ENCODE measurements at regions not wholly inside any gene's neighbourhood (a gene's known extent, or its start where the extent isn't known, plus 50 kb on each side); places are given as distances from the start of the nearest gene placed in this dataset.

DNA sequence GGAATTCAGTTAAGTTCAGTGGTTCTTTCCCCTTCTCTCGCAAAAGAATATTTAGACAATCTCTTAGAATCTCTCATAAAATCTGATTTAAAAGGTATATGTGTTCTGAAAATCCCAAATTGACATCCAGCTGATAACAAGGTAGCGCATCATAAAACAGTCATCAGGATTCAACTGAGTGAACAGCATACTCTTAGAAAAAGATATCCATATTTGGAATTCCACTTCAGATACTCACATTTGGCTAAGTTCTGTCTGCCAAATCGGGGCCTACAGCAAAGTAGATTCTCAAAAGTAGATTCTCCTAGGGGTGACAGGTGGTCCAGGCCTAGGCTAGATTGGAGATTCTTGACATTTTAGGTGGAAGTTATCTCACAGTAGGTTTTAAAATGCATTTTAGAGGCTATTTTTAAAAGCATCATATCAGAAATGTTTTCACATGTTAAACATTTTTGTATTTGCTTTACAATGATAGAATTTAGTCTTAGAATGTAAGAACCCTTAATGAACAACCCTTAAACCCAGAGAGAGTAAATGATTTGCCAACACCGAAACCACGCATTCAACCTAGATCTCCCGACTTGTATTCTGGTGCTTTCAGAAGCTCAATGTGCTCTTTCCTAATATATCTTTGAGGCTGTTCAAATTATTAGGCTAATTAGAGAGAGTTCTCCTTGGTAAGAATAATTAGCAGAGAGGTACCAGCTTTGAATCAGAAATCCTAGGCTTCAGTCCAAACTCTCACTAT, 318.9 kb downstream of the LMO4 start:
- Histone ChIP-seq H4K20me1 (ENCODE audit: insufficient read depth, low read length) (peaks cover 4% of the 10 kb centered on the region; the same call in 1 of the 2 replicates), H2AFZ (ENCODE audit: low read length) (no peak overlapping the region), H3K4me1 (ENCODE audit: insufficient read depth, low read length, poor library complexity, severe bottlenecking) (no peaks in the 10 kb centered on the region), H3K36me3 (ENCODE audit: insufficient read depth, low read length) (no peaks in the 10 kb centered on the region), H3K9me3 (ENCODE audit: low read length) (no peaks in the 10 kb centered on the region), H3K4me2 (ENCODE audit: low read length) (no peak overlapping the region), H3K9me2 (ENCODE audit: insufficient read depth, low read length) (no peaks in the 10 kb centered on the region), H3K79me2 (ENCODE audit: insufficient read depth, low read depth, low read length) (no peaks in the 10 kb centered on the region), H3K4me3 (ENCODE audit: low read depth, low read length, poor library complexity, severe bottlenecking) (no peak overlapping the region), H3K27ac (ENCODE audit: low read depth, low read length, poor library complexity, severe bottlenecking) (no peak overlapping the region)
- no peak for DNase-seq (ENCODE audit: low spot score)
- BruUV-seq (replicated peaks): no TSS peak
- ChIA-PET POLR2A (no interaction called here), CTCF (ENCODE audit: unreplicated experiment) (no interaction called here)
- intact Hi-C loops (cut with micrococcal nuclease; ENCODE audit: unreplicated experiment): no loop called here
- TF ChIP-seq EZH2phosphoT487 (IDR thresholded peaks at IDR 0.05; ENCODE audit: borderline replicate concordance, low read depth, low read length): no peak
- TF ChIP-seq, protein P1, sequence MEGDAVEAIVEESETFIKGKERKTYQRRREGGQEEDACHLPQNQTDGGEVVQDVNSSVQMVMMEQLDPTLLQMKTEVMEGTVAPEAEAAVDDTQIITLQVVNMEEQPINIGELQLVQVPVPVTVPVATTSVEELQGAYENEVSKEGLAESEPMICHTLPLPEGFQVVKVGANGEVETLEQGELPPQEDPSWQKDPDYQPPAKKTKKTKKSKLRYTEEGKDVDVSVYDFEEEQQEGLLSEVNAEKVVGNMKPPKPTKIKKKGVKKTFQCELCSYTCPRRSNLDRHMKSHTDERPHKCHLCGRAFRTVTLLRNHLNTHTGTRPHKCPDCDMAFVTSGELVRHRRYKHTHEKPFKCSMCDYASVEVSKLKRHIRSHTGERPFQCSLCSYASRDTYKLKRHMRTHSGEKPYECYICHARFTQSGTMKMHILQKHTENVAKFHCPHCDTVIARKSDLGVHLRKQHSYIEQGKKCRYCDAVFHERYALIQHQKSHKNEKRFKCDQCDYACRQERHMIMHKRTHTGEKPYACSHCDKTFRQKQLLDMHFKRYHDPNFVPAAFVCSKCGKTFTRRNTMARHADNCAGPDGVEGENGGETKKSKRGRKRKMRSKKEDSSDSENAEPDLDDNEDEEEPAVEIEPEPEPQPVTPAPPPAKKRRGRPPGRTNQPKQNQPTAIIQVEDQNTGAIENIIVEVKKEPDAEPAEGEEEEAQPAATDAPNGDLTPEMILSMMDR (conservative IDR thresholded peaks at IDR 0.05; ENCODE audit: low read length): no peak

- Histone ChIP-seq H2AFZ (ENCODE audit: low read length) (no peak overlapping the region), H3K9me3 (ENCODE audit: low read length) (no peaks in the 10 kb centered on the region), H3K9me2 (ENCODE audit: insufficient read depth, low read length) (no peaks in the 10 kb centered on the region), H3K27ac (ENCODE audit: low read depth, low read length, poor library complexity, severe bottlenecking) (no peak overlapping the region), H3K4me1 (ENCODE audit: insufficient read depth, low read length, poor library complexity, severe bottlenecking) (no peaks in the 10 kb centered on the region), H3K4me3 (ENCODE audit: low read depth, low read length, poor library complexity, severe bottlenecking) (no peak overlapping the region), H4K20me1 (ENCODE audit: insufficient read depth, low read length) (peaks cover 4% of the 10 kb centered on the region; the same call in 1 of the 2 replicates), H3K4me2 (ENCODE audit: low read length) (no peak overlapping the region), H3K79me2 (ENCODE audit: insufficient read depth, low read depth, low read length) (no peaks in the 10 kb centered on the region), H3K36me3 (ENCODE audit: insufficient read depth, low read length) (no peaks in the 10 kb centered on the region)
- POLR2A ChIA-PET: no interaction called here
- TF ChIP-seq EZH2phosphoT487 (IDR thresholded peaks at IDR 0.05; ENCODE audit: borderline replicate concordance, low read depth, low read length): no peak
- TF ChIP-seq, protein P1 (conservative IDR thresholded peaks at IDR 0.05; ENCODE audit: low read length): no peak
- intact Hi-C loops (cut with micrococcal nuclease; ENCODE audit: unreplicated experiment): no loop called here
- DNase-seq (ENCODE audit: low spot score): no peak
- BruUV-seq (replicated peaks): no TSS peak
- CTCF ChIA-PET (ENCODE audit: unreplicated experiment): no interaction called here
Observed at GRCh38 chr1:87648323-87649119, 319.8 kb downstream of the LMO4 start.

DNA sequence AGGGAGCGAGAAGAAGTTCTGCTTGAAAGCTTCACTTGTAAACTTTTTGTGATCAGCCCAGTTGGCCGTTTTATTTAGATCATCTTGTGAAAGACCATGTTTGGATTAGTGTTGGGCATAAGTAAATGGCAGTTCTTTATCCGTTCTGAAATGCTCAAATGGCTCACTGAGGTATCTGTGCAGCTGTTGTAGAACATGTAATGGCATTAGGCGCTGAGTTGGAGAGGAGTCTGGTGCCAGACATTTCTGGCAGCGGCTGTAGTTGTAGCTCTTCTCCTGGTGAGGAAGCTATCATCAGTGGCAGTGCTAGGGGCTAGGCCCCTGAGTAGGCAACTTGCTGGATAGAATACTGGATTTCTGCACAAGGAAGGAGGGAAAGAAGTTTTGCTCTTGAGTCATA, 321.6 kb downstream of the LMO4 start:
- Histone ChIP-seq H3K79me2 (ENCODE audit: insufficient read depth, low read depth, low read length) (no peaks in the 10 kb centered on the region), H3K9me2 (ENCODE audit: insufficient read depth, low read length) (no peaks in the 10 kb centered on the region), H3K4me3 (ENCODE audit: low read depth, low read length, poor library complexity, severe bottlenecking) (no peak overlapping the region), H3K9me3 (ENCODE audit: low read length) (no peaks in the 10 kb centered on the region), H3K4me1 (ENCODE audit: insufficient read depth, low read length, poor library complexity, severe bottlenecking) (no peaks in the 10 kb centered on the region), H4K20me1 (ENCODE audit: insufficient read depth, low read length) (peaks cover 4% of the 10 kb centered on the region; the same call in 1 of the 2 replicates), H3K36me3 (ENCODE audit: insufficient read depth, low read length) (no peaks in the 10 kb centered on the region), H3K27ac (ENCODE audit: low read depth, low read length, poor library complexity, severe bottlenecking) (no peak overlapping the region), H3K4me2 (ENCODE audit: low read length) (no peak overlapping the region), H2AFZ (ENCODE audit: low read length) (no peak overlapping the region)
- DNase-seq (ENCODE audit: low spot score): no peak
- ChIA-PET POLR2A (no interaction called here), CTCF (ENCODE audit: unreplicated experiment) (no interaction called here)
- intact Hi-C loops (cut with micrococcal nuclease; ENCODE audit: unreplicated experiment): no loop called here
- no peak for TF ChIP-seq EZH2phosphoT487 (IDR thresholded peaks at IDR 0.05; ENCODE audit: borderline replicate concordance, low read depth, low read length)
- TF ChIP-seq, protein P1 (conservative IDR thresholded peaks at IDR 0.05; ENCODE audit: low read length): no peak
- BruUV-seq (replicated peaks): no TSS peak

All from OCI-LY7 (cell line).